ENCODE measurements at regions not wholly inside any gene's neighbourhood (a gene's known extent, or its start where the extent isn't known, plus 50 kb on each side); places are given as distances from the start of the nearest gene placed in this dataset.

- Histone ChIP-seq H3K27ac (ENCODE audit: low read depth, low read length) (no peak overlapping the region), H3K36me3 (ENCODE audit: control insufficient read depth in 1 of 2, insufficient read depth in 2 of 2, low read length in 2 of 2) (no peaks in the 10 kb centered on the region), H3K9ac (ENCODE audit: low read length) (no peak overlapping the region), H3K27me3 (ENCODE audit: insufficient read depth, low read length) (no peaks in the 10 kb centered on the region), H3K79me2 (ENCODE audit: insufficient read depth, low read length) (no peaks in the 10 kb centered on the region), H4K20me1 (ENCODE audit: insufficient read depth) (no peaks in the 10 kb centered on the region), H3K4me2 (ENCODE audit: low read length) (no peak overlapping the region), H3K4me1 (ENCODE audit: control insufficient read depth in 1 of 2, insufficient read depth in 2 of 2, low read length in 2 of 2) (no peaks in the 10 kb centered on the region), H2AFZ (ENCODE audit: low read depth, low read length, poor library complexity, severe bottlenecking) (no peak overlapping the region), H3K4me3 (replicated peaks in 1 of 2; ENCODE audit: low read depth in 1 of 2, low read length in 2 of 2) (no peak overlapping the region), H3K9me3 (ENCODE audit: control insufficient read depth in 1 of 2, insufficient read depth in 1 of 2, low read depth in 1 of 2, low read length in 2 of 2) (no peaks in the 10 kb centered on the region), H3K9me2 (ENCODE audit: insufficient read depth) (no peaks in the 10 kb centered on the region)
- no TSS peak for BruUV-seq (replicated peaks)
- RAD21 ChIA-PET (ENCODE audit: low non-redundant PET in 1 of 2, low total read pairs in 2 of 2, uncharacterized antibody in 2 of 2, unreplicated experiment in 2 of 2): no interaction called here
- intact Hi-C loops (cut with micrococcal nuclease): no loop called here
- ATAC-seq: no peak
- no peak for DNase-seq (ENCODE audit: low read depth, low spot score)
- CTCF ChIA-PET: no interaction called here
- POLR2A ChIA-PET: no interaction called here
- TF ChIP-seq ELF1 (IDR thresholded peaks at IDR 0.05; ENCODE audit: borderline replicate concordance, low read depth) (no peak), TCF7L2 (IDR thresholded peaks at IDR 0.05; ENCODE audit: borderline replicate concordance, extremely low read depth, insufficient read depth, insufficient read length) (no peak), SRF (IDR thresholded peaks at IDR 0.05; ENCODE audit: low read depth) (no peak), POLR2A (IDR thresholded peaks at IDR 0.05; ENCODE audit: borderline replicate concordance, extremely low read depth, insufficient read depth, insufficient read length) (no peak), JUND (IDR thresholded peaks at IDR 0.05) (no peak), RAD21 (IDR thresholded peaks at IDR 0.05; ENCODE audit: low read depth) (no peak), SIN3A (IDR thresholded peaks at IDR 0.05; ENCODE audit: low read depth) (no peak), FOSL1 (IDR thresholded peaks at IDR 0.05; ENCODE audit: low read depth) (no peak), CEBPB (IDR thresholded peaks at IDR 0.05; ENCODE audit: low read depth) (no peak), CBX3 (IDR thresholded peaks at IDR 0.05; ENCODE audit: low read depth) (no peak), EGR1 (IDR thresholded peaks at IDR 0.05; ENCODE audit: low read depth) (no peak), POLR2AphosphoS5 (IDR thresholded peaks at IDR 0.05; ENCODE audit: low read depth, low read length) (no peak), ATF3 (IDR thresholded peaks at IDR 0.05) (no peak), REST (IDR thresholded peaks at IDR 0.05; ENCODE audit: low read depth) (no peak), MAX (IDR thresholded peaks at IDR 0.05) (no peak), ZNF274 (IDR thresholded peaks at IDR 0.05; ENCODE audit: low read depth, low read length) (no peak), SP1 (IDR thresholded peaks at IDR 0.05; ENCODE audit: low read depth) (no peak)
Observed at GRCh38 chr13:87877477-87877876, 206.3 kb downstream of the SLITRK5 start.

All from HCT116 (cell line).